ENCODE measurements at regions not wholly inside any gene's neighbourhood (a gene's known extent, or its start where the extent isn't known, plus 50 kb on each side); places are given as distances from the start of the nearest gene placed in this dataset.

GRCh38 chr6:25083784-25084507 is 148.2 kb upstream of the RIPOR2 start (continued):
- TF ChIP-seq ZNF782 (CRISPR knock-in tag; IDR thresholded peaks at IDR 0.05; ENCODE audit: borderline replicate concordance) (no peak), ATRX (CRISPR knock-in tag; IDR thresholded peaks at IDR 0.05; ENCODE audit: borderline replicate concordance) (no peak), POGK (CRISPR knock-in tag; conservative IDR thresholded peaks at IDR 0.05) (0 out of 2 replicates have a peak, but pooled peaks have one; percentile 43), GLI4 (CRISPR knock-in tag; IDR thresholded peaks at IDR 0.05; ENCODE audit: borderline replicate concordance) (peak; percentile 61; the same call in 1 of the 2 replicates), ZNF280D (CRISPR knock-in tag; IDR thresholded peaks at IDR 0.05) (peak; percentile 97), YEATS4 (CRISPR knock-in tag; IDR thresholded peaks at IDR 0.05; ENCODE audit: borderline replicate concordance) (peak; percentile 44; the same call in 1 of the 2 replicates), TFDP2 (CRISPR knock-in tag; IDR thresholded peaks at IDR 0.05) (no peak), MEIS2 (CRISPR knock-in tag; IDR thresholded peaks at IDR 0.05) (0 out of 2 replicates have a peak, but pooled peaks have one; percentile 21), ARID4A (CRISPR knock-in tag; IDR thresholded peaks at IDR 0.05; ENCODE audit: borderline replicate concordance) (peak; percentile 52; the same call in 1 of the 2 replicates), ARID3A (IDR thresholded peaks at IDR 0.05; ENCODE audit: low read depth, low read length) (peak; percentile 82), SPEN (CRISPR knock-in tag; IDR thresholded peaks at IDR 0.05; ENCODE audit: low read depth) (peak; percentile 77; the same call in 1 of the 2 replicates), ZNF556 (CRISPR knock-in tag; IDR thresholded peaks at IDR 0.05; ENCODE audit: borderline replicate concordance) (peak; percentile 74; the same call in 1 of the 2 replicates), ZFX (CRISPR knock-in tag; IDR thresholded peaks at IDR 0.05; ENCODE audit: low read depth) (0 out of 2 replicates have a peak, but pooled peaks have one; percentile 27), GABPB1 (CRISPR knock-in tag; IDR thresholded peaks at IDR 0.05) (peak; percentile 40; the same call in 1 of the 2 replicates), BORCS8-MEF2B (CRISPR knock-in tag; IDR thresholded peaks at IDR 0.05) (peak; percentile 23; the same call in 1 of the 2 replicates)
